GM12891 (cell line): ENCODE measurements at regions not wholly inside any gene's neighbourhood (a gene's known extent, or its start where the extent isn't known, plus 50 kb on each side); places are given as distances from the start of the nearest gene placed in this dataset.

Experiments used
- DNase-seq: peaks from one replicate; pipeline ENCODE4 v3.0.0; 2011; ENCODE audit warnings: low spot score; ENCODE audit not compliant: insufficient read length
- FAIRE-seq: peaks from 2 replicates; lab custom pipeline; 2011; peaks lifted over from hg19 to GRCh38; lab: Jason Lieb, UNC
- PAX5 ChIP-seq: IDR thresholded peaks from 2 replicates; pipeline ENCODE4 v1.6.1; 2011; ENCODE audit warnings: low read length, moderate library complexity, mild to moderate bottlenecking; ENCODE audit not compliant: insufficient read depth, severe bottlenecking
- POLR2A ChIP-seq: IDR thresholded peaks from 2 replicates; pipeline ENCODE4 v1.6.1; 2011; ENCODE audit warnings: low read depth, low read length, control low read depth
- POLR2AphosphoS5 ChIP-seq: IDR thresholded peaks from 2 replicates; pipeline ENCODE4 v1.6.1; 2011; ENCODE audit warnings: low read depth, low read length, control low read depth
- POU2F2 ChIP-seq: IDR thresholded peaks from 2 replicates; pipeline ENCODE4 v1.6.1; 2011; ENCODE audit warnings: low read depth, mild to moderate bottlenecking, control low read depth, low read length, moderate library complexity
- SPI1 ChIP-seq: IDR thresholded peaks from 2 replicates; pipeline ENCODE4 v1.6.1; 2011; ENCODE audit warnings: low read depth, low read length, control low read depth
- TAF1 ChIP-seq: IDR thresholded peaks from 2 replicates; pipeline ENCODE4 v1.6.1; 2011; ENCODE audit warnings: low read depth, low read length, control low read depth

GRCh38 chr13:87005511-87005910, 665.7 kb upstream of the SLITRK5 start:
- no peak for TF ChIP-seq POU2F2
- TF ChIP-seq POLR2A: no peak
- no peak for TF ChIP-seq PAX5
- TF ChIP-seq SPI1: no peak
- no peak for TF ChIP-seq POLR2AphosphoS5
- no peak for TF ChIP-seq TAF1
- DNase-seq: no peak
- FAIRE-seq: no peak

- TF ChIP-seq POLR2AphosphoS5 (no peak), POU2F2 (no peak), SPI1 (no peak), POLR2A (no peak), PAX5 (no peak), TAF1 (no peak)
- DNase-seq: no peak
- no peak for FAIRE-seq
Measured at GRCh38 chr13:87035526-87035925, 635.6 kb upstream of the SLITRK5 start.

- no peak for TF ChIP-seq TAF1
- TF ChIP-seq POLR2AphosphoS5: no peak
- TF ChIP-seq POU2F2: no peak
- no peak for TF ChIP-seq SPI1
- no peak for TF ChIP-seq POLR2A
- TF ChIP-seq PAX5: no peak
- DNase-seq: no peak
- FAIRE-seq: no peak
Measured at GRCh38 chr13:87042946-87043345, 628.2 kb upstream of the SLITRK5 start.

- TF ChIP-seq PAX5: no peak
- TF ChIP-seq TAF1: no peak
- TF ChIP-seq POLR2AphosphoS5: no peak
- TF ChIP-seq POLR2A: no peak
- TF ChIP-seq SPI1: no peak
- no peak for TF ChIP-seq POU2F2
- FAIRE-seq: no peak
- no peak for DNase-seq
Measured at GRCh38 chr13:87052731-87053130, 618.4 kb upstream of the SLITRK5 start.

GRCh38 chr13:87057807-87058520, 613.2 kb upstream of the SLITRK5 start:
- DNase-seq: no peak
- no peak for FAIRE-seq
- TF ChIP-seq PAX5 (no peak), TAF1 (no peak), SPI1 (no peak), POLR2AphosphoS5 (no peak), POU2F2 (no peak), POLR2A (no peak)

GRCh38 chr13:87058786-87059329, 612.3 kb upstream of the SLITRK5 start:
- no peak for FAIRE-seq
- no peak for DNase-seq
- no peak for TF ChIP-seq TAF1
- TF ChIP-seq POU2F2: no peak
- no peak for TF ChIP-seq SPI1
- no peak for TF ChIP-seq POLR2A

GRCh38 chr13:87078947-87079795, 592.0 kb upstream of the SLITRK5 start:
- no peak for DNase-seq
- TF ChIP-seq SPI1 (no peak), TAF1 (no peak), POU2F2 (no peak), POLR2A (no peak)
- FAIRE-seq: no peak

- TF ChIP-seq POLR2A: no peak
- TF ChIP-seq SPI1: no peak
- TF ChIP-seq POU2F2: no peak
- TF ChIP-seq TAF1: no peak
- FAIRE-seq (no peak), DNase-seq (no peak)
Measured at GRCh38 chr13:87080100-87080779, 590.9 kb upstream of the SLITRK5 start.

GRCh38 chr13:87084192-87084591, 587.0 kb upstream of the SLITRK5 start:
- DNase-seq (no peak), FAIRE-seq (no peak)
- TF ChIP-seq PAX5 (no peak), TAF1 (no peak), POU2F2 (no peak), POLR2A (no peak), POLR2AphosphoS5 (no peak), SPI1 (no peak)
